ENCODE measurements at regions not wholly inside any gene's neighbourhood (a gene's known extent, or its start where the extent isn't known, plus 50 kb on each side); places are given as distances from the start of the nearest gene placed in this dataset.

DNA sequence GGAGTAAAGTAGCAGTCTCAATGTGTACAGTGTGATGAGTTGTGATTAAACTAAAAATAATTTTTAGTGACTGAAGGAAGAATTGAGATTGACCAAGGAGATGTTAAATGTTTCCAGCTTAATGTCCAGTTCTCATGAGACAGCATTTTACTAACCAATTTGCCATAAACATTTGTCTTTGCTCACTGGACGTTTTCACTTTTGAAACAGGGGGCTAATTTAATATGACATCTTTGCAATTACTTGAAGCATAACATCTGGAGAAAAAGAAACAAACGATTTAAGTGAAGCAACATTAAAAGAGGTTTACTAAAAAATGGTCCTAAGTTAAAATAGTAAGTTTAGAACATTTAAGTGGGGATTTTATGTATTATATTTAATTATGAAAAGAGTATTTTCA lies 443.8 kb downstream of the BCKDHB start:
- Histone ChIP-seq H3K4me3 (ENCODE audit: insufficient read length, low read depth) (no peak overlapping the region), H3K9me3 (ENCODE audit: insufficient read depth, low read length) (no peaks in the 10 kb centered on the region), H3K4me1 (ENCODE audit: insufficient read depth, insufficient read length) (no peaks in the 10 kb centered on the region), H3K27me3 (ENCODE audit: insufficient read depth, insufficient read length) (no peaks in the 10 kb centered on the region), H3K36me3 (ENCODE audit: insufficient read depth, insufficient read length, low read length) (no peaks in the 10 kb centered on the region), H3K9ac (ENCODE audit: insufficient read length, low read depth) (no peak overlapping the region)
- no peak for DNase-seq (ENCODE audit: low read depth, low spot score)
- no peak for TF ChIP-seq SUZ12 (IDR thresholded peaks at IDR 0.05; ENCODE audit: extremely low read depth, insufficient read depth, insufficient read length)
- no peak for TF ChIP-seq ZNF274 (IDR thresholded peaks at IDR 0.05; ENCODE audit: low read depth, low read length)
- TF ChIP-seq YY1 (IDR thresholded peaks at IDR 0.05; ENCODE audit: insufficient read depth, insufficient read length) = no peak

GRCh38 chr6:80548532-80548931 lies 442.1 kb downstream of the BCKDHB start:
- H3K4me3 ChIP-seq (ENCODE audit: insufficient read length, low read depth) = no peak overlapping the region
- no peak overlapping the region for H3K9ac ChIP-seq (ENCODE audit: insufficient read length, low read depth)
- H3K4me1 ChIP-seq (ENCODE audit: insufficient read depth, insufficient read length) = no peaks in the 10 kb centered on the region
- DNase-seq (ENCODE audit: low read depth, low spot score) = no peak
- no peaks in the 10 kb centered on the region for H3K27me3 ChIP-seq (ENCODE audit: insufficient read depth, insufficient read length)
- H3K9me3 ChIP-seq (ENCODE audit: insufficient read depth, low read length) = no peaks in the 10 kb centered on the region
- no peak for TF ChIP-seq SUZ12 (IDR thresholded peaks at IDR 0.05; ENCODE audit: extremely low read depth, insufficient read depth, insufficient read length)
- TF ChIP-seq YY1 (IDR thresholded peaks at IDR 0.05; ENCODE audit: insufficient read depth, insufficient read length) = no peak
- no peak for TF ChIP-seq ZNF274 (IDR thresholded peaks at IDR 0.05; ENCODE audit: low read depth, low read length)
- no peaks in the 10 kb centered on the region for H3K36me3 ChIP-seq (ENCODE audit: insufficient read depth, insufficient read length, low read length)

DNA sequence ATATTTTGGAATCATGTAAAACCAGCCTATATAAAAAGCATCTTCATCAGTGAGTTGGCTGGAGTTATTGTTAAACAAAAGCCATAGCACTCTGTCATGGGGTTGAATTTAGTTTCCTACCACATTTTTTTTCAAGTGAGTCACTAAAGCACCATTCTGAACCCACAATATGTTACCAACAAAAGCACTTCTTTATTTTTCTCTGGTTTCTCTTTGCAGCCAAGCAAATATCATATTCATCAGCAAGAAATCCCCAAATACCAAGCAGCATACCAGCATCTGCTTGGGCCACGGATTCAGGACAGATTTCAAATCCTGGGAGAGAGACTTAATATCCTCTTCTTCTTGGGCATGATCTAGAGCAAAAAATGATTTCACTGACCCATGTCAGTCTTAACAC lies 441.4 kb downstream of the BCKDHB start:
- H3K9me3 ChIP-seq (ENCODE audit: insufficient read depth, low read length) = no peaks in the 10 kb centered on the region
- H3K36me3 ChIP-seq (ENCODE audit: insufficient read depth, insufficient read length, low read length) = no peaks in the 10 kb centered on the region
- no peaks in the 10 kb centered on the region for H3K4me1 ChIP-seq (ENCODE audit: insufficient read depth, insufficient read length)
- H3K4me3 ChIP-seq (ENCODE audit: insufficient read length, low read depth) = no peak overlapping the region
- no peaks in the 10 kb centered on the region for H3K27me3 ChIP-seq (ENCODE audit: insufficient read depth, insufficient read length)
- no peak for TF ChIP-seq ZNF274 (IDR thresholded peaks at IDR 0.05; ENCODE audit: low read depth, low read length)
- TF ChIP-seq SUZ12 (IDR thresholded peaks at IDR 0.05; ENCODE audit: extremely low read depth, insufficient read depth, insufficient read length) = no peak
- no peak for TF ChIP-seq YY1 (IDR thresholded peaks at IDR 0.05; ENCODE audit: insufficient read depth, insufficient read length)
- no peak overlapping the region for H3K9ac ChIP-seq (ENCODE audit: insufficient read length, low read depth)
- no peak for DNase-seq (ENCODE audit: low read depth, low spot score)

DNA sequence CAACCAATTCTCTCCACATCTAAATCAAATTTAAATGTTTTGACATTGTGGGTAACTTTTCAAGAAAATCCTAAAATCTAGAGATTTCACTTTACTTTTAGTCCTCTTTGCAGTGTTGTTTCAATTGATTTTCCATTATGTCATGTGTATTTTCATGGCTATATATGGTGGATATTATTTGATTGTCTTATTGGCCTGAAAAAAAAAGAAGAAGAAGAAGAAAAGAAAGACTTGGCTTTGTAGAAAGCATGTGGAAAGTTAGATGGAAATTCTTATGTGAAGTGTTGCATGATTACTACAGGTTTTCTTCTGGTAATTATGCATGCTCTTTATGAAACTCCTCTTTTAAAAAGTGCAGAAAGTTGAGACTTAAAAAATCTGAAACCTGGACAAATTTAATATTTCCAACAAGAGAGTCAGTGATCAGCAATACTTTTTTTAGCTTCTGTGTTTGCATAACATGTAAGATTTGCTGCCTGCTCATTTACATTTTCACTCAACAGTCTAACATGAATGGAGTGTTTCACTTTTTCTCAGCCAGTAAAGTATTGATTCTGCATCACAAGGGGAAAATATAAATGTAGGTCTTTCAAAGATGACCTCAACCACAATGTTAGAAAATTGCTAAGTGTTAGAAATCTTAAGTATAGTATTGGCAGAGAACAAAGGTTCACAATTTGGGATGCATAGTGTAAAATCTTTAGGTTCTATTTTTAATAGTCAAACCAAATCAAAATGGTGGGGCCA lies 438.7 kb downstream of the BCKDHB start:
- TF ChIP-seq SUZ12 (IDR thresholded peaks at IDR 0.05; ENCODE audit: extremely low read depth, insufficient read depth, insufficient read length) (no peak), ZNF274 (IDR thresholded peaks at IDR 0.05; ENCODE audit: low read depth, low read length) (no peak), YY1 (IDR thresholded peaks at IDR 0.05; ENCODE audit: insufficient read depth, insufficient read length) (no peak)
- Histone ChIP-seq H3K36me3 (ENCODE audit: insufficient read depth, insufficient read length, low read length) (no peaks in the 10 kb centered on the region), H3K9ac (ENCODE audit: insufficient read length, low read depth) (no peak overlapping the region), H3K4me3 (ENCODE audit: insufficient read length, low read depth) (no peak overlapping the region), H3K4me1 (ENCODE audit: insufficient read depth, insufficient read length) (no peaks in the 10 kb centered on the region), H3K9me3 (ENCODE audit: insufficient read depth, low read length) (no peaks in the 10 kb centered on the region), H3K27me3 (ENCODE audit: insufficient read depth, insufficient read length) (no peaks in the 10 kb centered on the region)
- no peak for DNase-seq (ENCODE audit: low read depth, low spot score)

DNA sequence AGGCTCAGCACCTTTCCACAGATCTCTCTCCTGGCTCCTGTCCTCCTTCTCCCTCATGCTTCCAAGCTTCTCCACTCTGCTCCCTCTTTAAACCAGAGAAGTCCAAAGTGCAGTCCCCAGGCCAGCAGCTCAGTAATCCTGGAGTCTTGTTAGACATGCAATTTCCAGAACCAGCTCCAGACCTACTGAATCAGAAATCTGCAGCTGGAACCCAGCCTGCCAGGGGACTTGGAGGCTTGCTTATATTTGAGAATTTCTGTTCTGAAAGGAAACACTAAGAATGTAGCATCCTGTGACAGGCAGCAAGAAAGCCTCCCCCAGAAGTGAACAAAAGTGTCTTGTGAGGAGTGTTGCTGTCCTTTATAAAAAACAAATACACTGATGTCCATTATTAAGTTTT lies 438.1 kb downstream of the BCKDHB start:
- no peaks in the 10 kb centered on the region for H3K9me3 ChIP-seq (ENCODE audit: insufficient read depth, low read length)
- no peaks in the 10 kb centered on the region for H3K4me1 ChIP-seq (ENCODE audit: insufficient read depth, insufficient read length)
- no peak for DNase-seq (ENCODE audit: low read depth, low spot score)
- TF ChIP-seq SUZ12 (IDR thresholded peaks at IDR 0.05; ENCODE audit: extremely low read depth, insufficient read depth, insufficient read length) (no peak), ZNF274 (IDR thresholded peaks at IDR 0.05; ENCODE audit: low read depth, low read length) (no peak), YY1 (IDR thresholded peaks at IDR 0.05; ENCODE audit: insufficient read depth, insufficient read length) (no peak)
- H3K36me3 ChIP-seq (ENCODE audit: insufficient read depth, insufficient read length, low read length) = no peaks in the 10 kb centered on the region
- H3K4me3 ChIP-seq (ENCODE audit: insufficient read length, low read depth) = no peak overlapping the region
- no peaks in the 10 kb centered on the region for H3K27me3 ChIP-seq (ENCODE audit: insufficient read depth, insufficient read length)
- H3K9ac ChIP-seq (ENCODE audit: insufficient read length, low read depth) = no peak overlapping the region

DNA sequence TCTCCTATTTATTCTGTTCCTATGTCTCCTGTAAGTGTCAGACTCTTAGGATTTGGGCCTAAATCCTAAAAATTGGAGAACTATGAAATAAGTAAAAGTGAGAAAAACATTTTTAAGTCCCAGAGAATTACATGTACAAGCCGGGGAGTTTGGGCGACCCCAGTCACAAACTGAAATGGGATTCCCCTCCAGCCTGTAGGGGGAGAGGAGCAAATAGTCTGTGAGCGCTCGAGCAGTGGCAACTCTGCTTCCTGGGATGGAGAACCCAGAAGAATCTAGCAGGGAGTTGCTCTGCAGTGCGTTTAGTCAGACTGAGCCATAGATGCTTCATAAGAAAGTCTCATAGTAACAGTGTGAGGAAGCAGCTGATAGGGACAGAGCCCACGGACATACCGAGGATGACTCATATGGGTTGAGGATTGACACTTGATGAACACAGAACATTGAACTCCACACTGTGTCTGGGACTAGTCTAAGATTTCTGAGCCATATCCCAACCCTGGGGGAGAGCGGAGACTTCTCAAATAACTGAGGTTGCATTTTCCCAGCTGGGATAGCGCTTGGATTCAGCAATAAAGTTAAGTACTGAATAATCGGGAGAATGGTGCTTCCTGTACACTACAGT lies 437.2 kb downstream of the BCKDHB start:
- no peaks in the 10 kb centered on the region for H3K27me3 ChIP-seq (ENCODE audit: insufficient read depth, insufficient read length)
- no peak overlapping the region for H3K9ac ChIP-seq (ENCODE audit: insufficient read length, low read depth)
- no peaks in the 10 kb centered on the region for H3K9me3 ChIP-seq (ENCODE audit: insufficient read depth, low read length)
- TF ChIP-seq SUZ12 (IDR thresholded peaks at IDR 0.05; ENCODE audit: extremely low read depth, insufficient read depth, insufficient read length) (no peak), ZNF274 (IDR thresholded peaks at IDR 0.05; ENCODE audit: low read depth, low read length) (no peak), YY1 (IDR thresholded peaks at IDR 0.05; ENCODE audit: insufficient read depth, insufficient read length) (no peak)
- H3K36me3 ChIP-seq (ENCODE audit: insufficient read depth, insufficient read length, low read length) = no peaks in the 10 kb centered on the region
- no peaks in the 10 kb centered on the region for H3K4me1 ChIP-seq (ENCODE audit: insufficient read depth, insufficient read length)
- H3K4me3 ChIP-seq (ENCODE audit: insufficient read length, low read depth) = no peak overlapping the region
- no peak for DNase-seq (ENCODE audit: low read depth, low spot score)

GRCh38 chr6:80543151-80543550 lies 436.7 kb downstream of the BCKDHB start:
- no peak for DNase-seq (ENCODE audit: low read depth, low spot score)
- TF ChIP-seq YY1 (IDR thresholded peaks at IDR 0.05; ENCODE audit: insufficient read depth, insufficient read length) (no peak), SUZ12 (IDR thresholded peaks at IDR 0.05; ENCODE audit: extremely low read depth, insufficient read depth, insufficient read length) (no peak), ZNF274 (IDR thresholded peaks at IDR 0.05; ENCODE audit: low read depth, low read length) (no peak)
- H3K9ac ChIP-seq (ENCODE audit: insufficient read length, low read depth) = no peak overlapping the region
- H3K36me3 ChIP-seq (ENCODE audit: insufficient read depth, insufficient read length, low read length) = no peaks in the 10 kb centered on the region
- H3K27me3 ChIP-seq (ENCODE audit: insufficient read depth, insufficient read length) = no peaks in the 10 kb centered on the region
- no peak overlapping the region for H3K4me3 ChIP-seq (ENCODE audit: insufficient read length, low read depth)
- H3K4me1 ChIP-seq (ENCODE audit: insufficient read depth, insufficient read length) = no peaks in the 10 kb centered on the region
- H3K9me3 ChIP-seq (ENCODE audit: insufficient read depth, low read length) = no peaks in the 10 kb centered on the region

Data from NT2/D1 (cell line).